ENCODE measurements at regions not wholly inside any gene's neighbourhood (a gene's known extent, or its start where the extent isn't known, plus 50 kb on each side); places are given as distances from the start of the nearest gene placed in this dataset.

- TF ChIP-seq CTCF (IDR thresholded peaks at IDR 0.05 in 8 of 11, conservative IDR thresholded peaks at IDR 0.05 in 3 of 11) (no peak), POLR2AphosphoS5 (IDR thresholded peaks at IDR 0.05) (no peak), POLR2A (IDR thresholded peaks at IDR 0.05) (no peak)
Measured at GRCh38 chr12:23088594-23088993, 463.6 kb downstream of the ETNK1 start.

All from spleen (tissue), 7 donors.